ENCODE measurements at regions not wholly inside any gene's neighbourhood (a gene's known extent, or its start where the extent isn't known, plus 50 kb on each side); places are given as distances from the start of the nearest gene placed in this dataset.

DNA sequence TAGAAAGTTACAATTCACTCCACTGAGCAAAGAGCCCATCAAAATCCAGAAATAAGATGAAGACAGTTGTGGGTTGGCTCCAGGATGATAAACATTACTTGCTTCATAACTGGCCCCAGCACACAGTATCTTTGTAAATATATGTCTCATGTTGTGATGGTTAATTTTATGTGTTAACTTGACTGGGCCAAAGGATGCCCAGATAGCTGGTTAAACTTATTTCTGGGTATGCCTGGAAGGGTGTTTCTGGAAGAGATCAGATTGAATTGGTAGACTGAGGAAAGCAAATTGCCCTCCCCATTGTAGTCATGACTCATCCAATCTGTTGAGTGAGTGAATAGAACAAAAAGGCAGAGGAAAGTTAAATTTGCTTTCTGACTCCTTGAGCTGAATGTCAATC, 373.8 kb downstream of the LNPK start:
- TF ChIP-seq, protein P1, sequence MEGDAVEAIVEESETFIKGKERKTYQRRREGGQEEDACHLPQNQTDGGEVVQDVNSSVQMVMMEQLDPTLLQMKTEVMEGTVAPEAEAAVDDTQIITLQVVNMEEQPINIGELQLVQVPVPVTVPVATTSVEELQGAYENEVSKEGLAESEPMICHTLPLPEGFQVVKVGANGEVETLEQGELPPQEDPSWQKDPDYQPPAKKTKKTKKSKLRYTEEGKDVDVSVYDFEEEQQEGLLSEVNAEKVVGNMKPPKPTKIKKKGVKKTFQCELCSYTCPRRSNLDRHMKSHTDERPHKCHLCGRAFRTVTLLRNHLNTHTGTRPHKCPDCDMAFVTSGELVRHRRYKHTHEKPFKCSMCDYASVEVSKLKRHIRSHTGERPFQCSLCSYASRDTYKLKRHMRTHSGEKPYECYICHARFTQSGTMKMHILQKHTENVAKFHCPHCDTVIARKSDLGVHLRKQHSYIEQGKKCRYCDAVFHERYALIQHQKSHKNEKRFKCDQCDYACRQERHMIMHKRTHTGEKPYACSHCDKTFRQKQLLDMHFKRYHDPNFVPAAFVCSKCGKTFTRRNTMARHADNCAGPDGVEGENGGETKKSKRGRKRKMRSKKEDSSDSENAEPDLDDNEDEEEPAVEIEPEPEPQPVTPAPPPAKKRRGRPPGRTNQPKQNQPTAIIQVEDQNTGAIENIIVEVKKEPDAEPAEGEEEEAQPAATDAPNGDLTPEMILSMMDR (IDR thresholded peaks at IDR 0.05): no peak
- no peak for TF ChIP-seq POLR2A (IDR thresholded peaks at IDR 0.05)

All from uterus (tissue), 2 donors.